ENCODE measurements at regions not wholly inside any gene's neighbourhood (a gene's known extent, or its start where the extent isn't known, plus 50 kb on each side); places are given as distances from the start of the nearest gene placed in this dataset.

- no peak for DNase-seq (ENCODE audit: low read depth)
- no peak overlapping the region for H3K4me3 ChIP-seq (ENCODE audit: control insufficient read depth, low read depth, low read length)
- no peak for TF ChIP-seq CTCF (conservative IDR thresholded peaks at IDR 0.05; ENCODE audit: control insufficient read depth, insufficient read depth, low read depth, low read length)
Measured at GRCh38 chr3:193842832-193843473, 249.9 kb downstream of the OPA1 start.

GRCh38 chr3:193843474-193844301, 250.7 kb downstream of the OPA1 start:
- no peak for TF ChIP-seq CTCF (conservative IDR thresholded peaks at IDR 0.05; ENCODE audit: control insufficient read depth, insufficient read depth, low read depth, low read length)
- H3K4me3 ChIP-seq (ENCODE audit: control insufficient read depth, low read depth, low read length): no peak overlapping the region
- no peak for DNase-seq (ENCODE audit: low read depth)

DNA sequence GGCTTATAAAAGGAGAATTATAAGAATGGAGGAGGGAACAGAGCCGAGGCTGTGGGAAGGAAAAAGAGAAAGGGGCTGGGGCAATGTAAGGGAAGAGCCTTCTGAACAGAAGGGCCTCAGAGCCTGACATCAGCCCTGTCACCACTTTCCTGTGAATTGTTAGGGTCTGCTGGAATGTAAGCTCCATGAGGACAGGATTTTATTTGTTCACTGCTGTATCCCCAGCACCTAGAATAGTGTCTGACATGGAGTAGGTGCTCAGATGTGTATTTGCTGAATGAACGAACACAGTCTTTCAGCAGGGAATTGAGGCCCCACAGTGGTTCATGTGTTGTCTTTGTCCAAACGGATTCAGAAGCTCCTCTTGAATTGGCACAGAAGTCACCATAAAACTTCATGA, 251.5 kb downstream of the OPA1 start:
- H3K4me3 ChIP-seq (ENCODE audit: control insufficient read depth, low read depth, low read length): no peak overlapping the region
- DNase-seq (ENCODE audit: low read depth): no peak
- TF ChIP-seq CTCF (conservative IDR thresholded peaks at IDR 0.05; ENCODE audit: control insufficient read depth, insufficient read depth, low read depth, low read length): no peak

DNA sequence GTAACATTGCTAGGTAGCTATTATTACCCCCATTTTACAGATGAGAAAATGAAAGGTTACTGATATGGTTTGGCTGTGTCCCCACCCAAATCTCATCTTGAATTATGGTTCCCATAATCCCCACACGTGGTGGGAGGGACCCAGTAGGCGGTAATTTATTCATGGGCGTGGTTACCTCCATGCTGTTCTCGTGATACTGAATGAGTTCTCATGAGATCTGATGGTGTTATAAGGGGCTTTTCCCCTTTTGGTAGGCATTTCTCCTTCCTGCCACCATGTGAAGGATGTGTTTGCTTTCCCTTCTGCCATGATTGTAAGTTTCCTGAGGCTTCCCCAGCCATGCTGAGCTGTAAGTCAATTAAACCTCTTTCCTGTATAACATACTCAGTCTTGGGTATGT, 252.1 kb downstream of the OPA1 start:
- no peak overlapping the region for H3K4me3 ChIP-seq (ENCODE audit: control insufficient read depth, low read depth, low read length)
- TF ChIP-seq CTCF (conservative IDR thresholded peaks at IDR 0.05; ENCODE audit: control insufficient read depth, insufficient read depth, low read depth, low read length): no peak
- DNase-seq (ENCODE audit: low read depth): no peak

GRCh38 chr3:193846569-193846968, 253.6 kb downstream of the OPA1 start:
- no peak for TF ChIP-seq CTCF (conservative IDR thresholded peaks at IDR 0.05; ENCODE audit: control insufficient read depth, insufficient read depth, low read depth, low read length)
- no peak overlapping the region for H3K4me3 ChIP-seq (ENCODE audit: control insufficient read depth, low read depth, low read length)

DNA sequence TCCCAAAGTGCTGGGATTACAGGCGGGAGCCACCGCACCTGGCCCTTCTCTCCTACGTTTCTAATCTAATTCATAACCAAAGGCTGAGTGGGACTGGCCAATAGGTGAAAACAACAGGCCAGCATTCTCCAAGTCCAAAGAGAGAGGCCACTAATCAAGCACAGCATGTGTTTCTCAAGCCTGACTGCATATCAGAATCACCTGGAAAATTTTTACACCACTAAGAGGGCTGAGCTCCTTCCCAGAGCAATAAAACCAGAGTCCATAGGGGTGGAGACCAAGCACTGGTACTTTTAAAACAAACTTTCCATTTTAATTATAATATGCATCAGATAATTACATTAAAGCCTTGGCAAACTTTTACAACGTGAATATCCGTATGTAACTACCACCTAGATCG, 254.4 kb downstream of the OPA1 start:
- no peak for TF ChIP-seq CTCF (conservative IDR thresholded peaks at IDR 0.05; ENCODE audit: control insufficient read depth, insufficient read depth, low read depth, low read length)
- no peak overlapping the region for H3K4me3 ChIP-seq (ENCODE audit: control insufficient read depth, low read depth, low read length)
- DNase-seq (ENCODE audit: low read depth): no peak

More at GRCh38 chr3:193846569-193846968, 253.6 kb downstream of the OPA1 start:
- no peak for DNase-seq (ENCODE audit: low read depth)

Data from fibroblast of mammary gland (primary cell).